Cardiac fibroblast (primary cell): ENCODE measurements at regions not wholly inside any gene's neighbourhood (a gene's known extent, or its start where the extent isn't known, plus 50 kb on each side); places are given as distances from the start of the nearest gene placed in this dataset.
A peak's percentile ranks its signal among the peaks of the same experiment; 100 is the strongest.
"Not testable (repeated sequence)": the region's sequence is repeated elsewhere in the genome, so short reads cannot be mapped to it uniquely, and the experiment has no call there.

Source experiments
- DNase-seq, 2 donors: peaks; one replicate each; pipeline versions ENCODE4 v3.0.0 to v3.0.0-alpha.2; 2010; ENCODE audit warnings: low read depth in 2 of 2
- H3K4me3 ChIP-seq, 2 donors: replicated peaks in 1 of 2; 1 replicate in 1 of 2; 2 replicates in 1 of 2; pipeline ENCODE4 v1.5.1; 2011; ENCODE audit warnings: low read depth in 2 of 2, low read length in 2 of 2, mild to moderate bottlenecking in 2 of 2, moderate library complexity in 1 of 2
- TF ChIP-seq, protein P1 (sequence below): IDR thresholded peaks from one replicate; pipeline ENCODE4 v1.5.1; 2011; ENCODE audit warnings: low read depth, mild to moderate bottlenecking, low read length, inconsistent platforms

DNA sequence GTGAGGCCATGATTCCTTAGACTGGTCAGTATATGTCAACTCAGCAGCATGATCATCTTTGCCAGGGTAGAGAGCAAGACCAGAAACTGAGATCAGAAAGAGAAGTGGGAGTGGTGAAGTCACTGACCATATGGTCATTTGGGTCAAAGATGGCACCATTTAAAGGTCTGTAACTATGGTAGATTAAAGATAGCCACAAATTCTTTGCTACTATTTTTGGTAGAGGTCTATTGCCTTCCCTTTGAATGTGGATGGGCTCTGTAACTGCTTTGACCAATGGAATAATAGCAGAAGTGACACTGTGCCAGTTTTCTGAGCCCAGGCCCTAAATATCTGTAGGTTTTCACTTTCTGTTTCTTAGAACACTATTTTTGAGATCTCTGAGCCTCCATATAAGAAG, 117.6 kb downstream of the PCSK1 start:
- no peak overlapping the region for H3K4me3 ChIP-seq
- TF ChIP-seq, protein P1, sequence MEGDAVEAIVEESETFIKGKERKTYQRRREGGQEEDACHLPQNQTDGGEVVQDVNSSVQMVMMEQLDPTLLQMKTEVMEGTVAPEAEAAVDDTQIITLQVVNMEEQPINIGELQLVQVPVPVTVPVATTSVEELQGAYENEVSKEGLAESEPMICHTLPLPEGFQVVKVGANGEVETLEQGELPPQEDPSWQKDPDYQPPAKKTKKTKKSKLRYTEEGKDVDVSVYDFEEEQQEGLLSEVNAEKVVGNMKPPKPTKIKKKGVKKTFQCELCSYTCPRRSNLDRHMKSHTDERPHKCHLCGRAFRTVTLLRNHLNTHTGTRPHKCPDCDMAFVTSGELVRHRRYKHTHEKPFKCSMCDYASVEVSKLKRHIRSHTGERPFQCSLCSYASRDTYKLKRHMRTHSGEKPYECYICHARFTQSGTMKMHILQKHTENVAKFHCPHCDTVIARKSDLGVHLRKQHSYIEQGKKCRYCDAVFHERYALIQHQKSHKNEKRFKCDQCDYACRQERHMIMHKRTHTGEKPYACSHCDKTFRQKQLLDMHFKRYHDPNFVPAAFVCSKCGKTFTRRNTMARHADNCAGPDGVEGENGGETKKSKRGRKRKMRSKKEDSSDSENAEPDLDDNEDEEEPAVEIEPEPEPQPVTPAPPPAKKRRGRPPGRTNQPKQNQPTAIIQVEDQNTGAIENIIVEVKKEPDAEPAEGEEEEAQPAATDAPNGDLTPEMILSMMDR = no peak
- DNase-seq = no peak

DNA sequence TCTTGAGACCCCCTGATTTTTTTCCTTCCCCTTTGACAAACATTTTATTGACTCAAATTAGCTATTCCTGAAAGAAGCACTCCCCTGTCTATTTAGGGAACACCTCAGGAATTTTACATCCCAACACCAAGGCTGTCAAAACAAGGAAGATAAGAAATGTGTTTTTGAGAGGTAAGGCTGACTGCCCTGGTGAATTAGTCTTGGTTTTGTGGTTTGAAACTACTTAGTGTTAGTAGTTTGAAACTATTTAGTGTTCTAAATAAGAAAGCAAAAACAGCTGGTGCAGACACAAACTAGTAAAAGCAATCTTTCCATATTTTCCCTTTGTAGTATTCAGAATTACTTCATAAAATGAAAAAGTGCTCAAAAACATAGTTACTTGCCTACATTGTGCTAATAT, 120.7 kb downstream of the PCSK1 start:
- TF ChIP-seq, protein P1 = no peak
- H3K4me3 ChIP-seq = no peak overlapping the region
- no peak for DNase-seq

DNA sequence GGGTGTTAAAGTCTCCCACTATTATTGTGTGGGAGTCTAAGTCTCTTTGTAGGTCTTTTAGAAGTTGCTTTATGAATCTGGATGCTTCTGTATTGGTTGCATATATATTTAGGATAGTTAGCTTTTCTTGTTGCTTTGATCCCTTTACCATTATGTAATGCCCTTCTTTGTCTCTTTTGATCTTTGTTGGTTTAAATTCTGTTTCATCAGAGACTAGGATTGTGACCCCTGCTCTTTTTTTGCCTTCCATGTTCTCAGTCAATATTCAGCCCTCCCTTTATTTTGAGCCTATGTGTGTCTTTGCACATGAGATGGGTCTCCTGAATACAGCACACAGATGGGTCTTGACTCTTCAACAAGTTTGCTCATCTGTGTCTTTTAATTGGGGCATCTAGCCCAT, 126.0 kb downstream of the PCSK1 start:
- not testable (repeated sequence) for H3K4me3 ChIP-seq, DNase-seq

DNA sequence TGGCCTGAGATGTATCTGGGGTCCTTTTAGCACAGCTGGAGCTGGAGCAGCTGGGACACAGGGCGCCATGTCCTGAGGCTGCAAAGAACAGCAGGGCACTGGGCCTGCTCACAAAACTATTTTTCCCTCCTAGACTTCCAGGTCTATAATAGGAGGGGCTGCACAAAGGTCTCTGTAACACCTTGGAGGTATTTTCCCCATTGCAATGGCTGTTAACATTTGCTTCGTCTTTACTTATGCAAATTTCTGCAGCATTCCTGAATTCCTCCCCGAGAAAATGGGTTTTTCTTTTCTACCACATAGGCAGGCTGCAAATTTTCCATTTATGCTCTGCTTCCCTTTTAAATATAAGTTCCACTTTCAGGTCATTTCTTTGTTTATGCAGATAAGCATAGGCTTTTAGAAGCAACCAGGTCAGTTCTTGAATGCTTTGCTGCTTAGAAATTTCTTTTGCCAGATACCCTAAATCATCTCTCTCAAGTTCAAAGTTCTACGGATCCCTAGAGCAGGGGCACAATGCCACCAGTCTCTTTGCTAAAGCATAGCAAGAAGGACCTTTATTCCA, 130.8 kb downstream of the PCSK1 start:
- no peak for DNase-seq
- TF ChIP-seq, protein P1 = no peak
- no peak overlapping the region for H3K4me3 ChIP-seq

DNA sequence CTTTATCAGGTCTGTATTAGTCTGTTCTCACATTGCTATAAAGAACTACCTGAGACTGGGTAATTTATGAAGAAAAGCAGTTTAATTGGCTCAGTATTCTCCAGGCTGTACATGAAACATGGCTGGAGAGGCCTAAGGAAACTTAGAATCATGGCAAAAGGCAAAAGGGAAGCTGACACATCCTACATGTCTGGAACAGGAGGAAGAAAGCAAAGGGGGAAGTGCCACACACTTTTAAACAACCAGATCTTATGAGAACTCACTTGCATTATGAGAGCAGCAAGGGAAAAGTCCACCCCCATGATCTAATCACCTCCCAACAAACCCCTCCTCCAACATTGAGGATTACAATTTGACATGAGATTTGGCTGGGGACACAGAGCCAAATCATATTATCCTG, 132.1 kb downstream of the PCSK1 start:
- TF ChIP-seq, protein P1 = no peak
- no peak overlapping the region for H3K4me3 ChIP-seq
- no peak for DNase-seq

DNA sequence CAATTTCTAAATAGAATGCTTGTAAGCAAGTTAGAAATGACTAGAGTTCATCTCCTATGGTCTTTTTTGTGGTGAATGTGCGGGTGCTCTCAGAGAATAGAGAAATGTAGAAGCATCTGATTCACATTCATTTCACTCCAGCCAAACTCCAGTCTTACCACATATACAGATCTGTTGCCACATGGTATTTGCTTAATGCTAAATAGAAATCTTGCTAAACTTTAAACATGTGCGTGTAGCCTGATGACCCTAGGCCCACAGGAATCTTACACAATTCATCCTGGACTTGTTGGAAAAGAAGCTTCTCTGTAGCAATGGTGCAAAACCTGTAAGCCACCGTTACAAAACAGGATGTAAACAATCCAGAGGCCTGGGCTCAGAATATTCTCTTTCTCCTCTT, 135.2 kb downstream of the PCSK1 start:
- DNase-seq = peak; percentile 94 to 97
- TF ChIP-seq, protein P1 = no peak
- no peak overlapping the region for H3K4me3 ChIP-seq

DNA sequence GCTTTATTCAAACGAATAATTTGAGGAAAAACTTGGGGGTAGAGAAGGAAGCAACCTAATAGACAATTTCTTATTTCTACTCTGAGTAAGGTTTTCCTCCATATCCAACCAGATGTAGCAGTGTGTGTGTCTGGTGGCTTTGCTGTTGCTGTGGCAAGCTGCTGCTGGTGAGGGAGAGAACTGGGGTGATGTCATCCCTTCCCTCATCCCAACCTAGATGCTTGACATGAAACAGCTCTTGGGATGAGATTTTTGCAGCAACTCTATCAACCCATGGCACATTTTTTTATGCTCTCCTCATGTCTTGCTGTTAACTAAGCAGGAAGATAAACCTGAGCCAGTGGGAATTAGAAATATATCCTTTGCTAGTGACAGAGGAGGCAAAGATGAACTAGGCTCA, 135.8 kb downstream of the PCSK1 start:
- DNase-seq = peak; percentile 77 to 87
- TF ChIP-seq, protein P1 = no peak
- no peak overlapping the region for H3K4me3 ChIP-seq
